HG03378 (cell line): ENCODE measurements at regions not wholly inside any gene's neighbourhood (a gene's known extent, or its start where the extent isn't known, plus 50 kb on each side); places are given as distances from the start of the nearest gene placed in this dataset.

ENCODE experiments used
- ATAC-seq: cut with Tn5 transposase; IDR thresholded peaks from one replicate; pipeline ENCODE4 v1.9.1; 2021; ENCODE audit warnings: mild to moderate bottlenecking, moderate library complexity; ENCODE audit not compliant: unreplicated experiment

DNA sequence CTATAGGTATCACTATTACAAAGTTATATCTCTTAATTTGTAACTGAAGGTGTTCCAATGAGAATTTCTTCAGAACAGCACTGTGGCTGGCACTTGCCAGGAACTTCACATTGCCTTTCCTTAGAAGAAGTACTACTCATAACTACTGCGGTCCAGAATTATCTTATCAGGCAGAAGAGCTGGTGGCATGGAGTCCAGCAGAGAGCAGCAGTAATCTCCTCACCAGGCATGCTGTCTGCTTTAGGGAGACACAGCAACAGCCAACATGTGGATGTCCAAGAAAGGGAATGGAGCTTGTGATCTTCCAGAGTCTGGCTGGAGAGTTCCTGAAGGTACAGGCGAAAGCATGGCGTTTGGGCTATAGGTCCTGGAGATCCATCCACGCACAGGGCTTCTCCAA, 919.7 kb upstream of the NR2F2 start:
- ATAC-seq, result no peak

DNA sequence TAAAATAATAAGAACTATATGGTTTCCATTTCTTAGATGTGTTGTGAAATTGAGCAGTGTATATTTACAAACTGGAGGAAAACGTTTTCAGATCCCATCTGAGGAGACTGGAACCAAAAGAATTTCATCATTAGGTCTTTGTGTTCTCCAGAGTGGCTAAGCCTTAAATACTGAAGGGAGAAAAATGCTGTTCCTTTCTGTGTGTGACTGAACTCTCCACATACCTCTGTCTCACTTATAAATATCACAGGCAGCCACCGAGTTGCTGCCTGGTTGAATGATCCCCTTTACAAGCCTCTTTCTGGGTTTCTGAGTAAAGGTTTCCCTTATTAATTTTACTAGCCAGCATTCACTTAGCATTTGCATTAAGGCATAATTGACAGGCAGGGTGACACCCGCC, 913.9 kb upstream of the NR2F2 start:
- ATAC-seq, result no peak

DNA sequence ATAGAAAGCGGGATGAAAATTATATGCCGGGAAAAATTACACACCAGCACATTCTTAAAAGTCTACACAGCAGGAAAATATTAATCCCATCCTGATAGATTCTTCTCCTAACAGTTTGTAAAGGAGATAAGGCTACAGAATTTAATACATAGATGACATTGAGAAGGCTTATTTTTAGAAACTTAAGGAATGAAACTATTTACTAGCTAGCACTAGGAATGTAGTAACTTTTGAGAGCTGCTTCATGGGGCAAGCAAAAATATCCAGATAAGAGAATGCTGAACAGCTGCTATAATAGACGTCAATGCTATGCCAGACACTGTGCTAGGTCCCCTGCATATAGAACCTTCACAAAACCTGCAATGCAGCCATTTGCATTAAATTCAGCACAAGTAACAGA, 912.7 kb upstream of the NR2F2 start:
- no peak for ATAC-seq

DNA sequence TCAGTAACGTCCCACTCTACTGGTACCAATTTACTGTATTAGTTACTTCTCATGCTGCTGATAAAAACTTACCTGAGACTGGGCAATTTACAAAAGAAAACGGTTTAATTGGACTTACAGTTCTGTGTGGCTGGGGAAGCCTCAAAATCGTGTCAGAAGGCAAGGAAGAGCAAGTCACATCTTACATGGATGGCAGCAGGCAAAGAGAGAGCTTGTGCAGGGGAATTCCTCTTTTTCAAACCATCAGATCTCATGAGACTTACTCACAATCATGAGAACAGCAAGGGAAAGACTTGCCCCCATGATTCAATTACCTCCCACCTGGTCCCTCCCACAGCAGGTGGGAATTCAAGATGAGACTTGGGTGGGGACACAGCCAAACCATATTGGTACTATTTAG, 908.2 kb upstream of the NR2F2 start:
- no peak for ATAC-seq

DNA sequence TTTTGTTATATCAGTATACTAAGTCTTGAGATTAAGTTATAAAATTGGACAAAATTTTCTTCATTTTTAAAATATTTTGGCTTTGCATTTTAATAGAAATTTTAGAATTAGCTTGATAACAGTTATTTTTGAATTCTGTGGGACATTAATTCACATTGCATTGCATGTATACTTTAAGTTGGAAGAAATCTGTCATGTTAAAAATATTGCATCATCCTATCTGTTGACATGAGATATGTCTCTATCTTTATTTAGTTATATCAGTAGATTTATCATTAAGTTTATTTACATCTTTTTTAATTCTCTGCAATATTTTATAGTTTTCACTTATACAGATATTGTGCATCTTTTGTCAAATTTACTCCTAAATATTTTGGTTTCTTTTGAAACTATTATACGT, 904.6 kb upstream of the NR2F2 start:
- ATAC-seq, result no peak

DNA sequence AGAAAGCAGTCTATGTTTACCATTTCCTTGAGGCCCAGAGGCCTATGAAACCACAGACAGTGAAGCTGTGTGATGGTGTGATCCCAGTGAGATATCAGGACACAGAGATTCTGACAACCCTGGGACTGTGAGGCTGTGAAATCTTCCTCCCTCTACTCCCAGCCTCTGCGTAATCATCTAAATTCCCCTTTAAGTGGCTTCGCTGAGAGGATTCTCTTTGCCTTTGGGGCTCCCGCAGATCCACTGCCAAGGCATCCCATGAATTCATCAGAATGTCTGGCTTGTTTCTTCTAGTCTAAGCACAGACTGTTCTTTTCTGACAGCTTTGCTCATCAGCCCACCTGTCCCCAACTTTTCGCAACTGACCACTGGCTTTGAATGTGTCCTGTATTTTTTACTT, 901.2 kb upstream of the NR2F2 start:
- no peak for ATAC-seq

DNA sequence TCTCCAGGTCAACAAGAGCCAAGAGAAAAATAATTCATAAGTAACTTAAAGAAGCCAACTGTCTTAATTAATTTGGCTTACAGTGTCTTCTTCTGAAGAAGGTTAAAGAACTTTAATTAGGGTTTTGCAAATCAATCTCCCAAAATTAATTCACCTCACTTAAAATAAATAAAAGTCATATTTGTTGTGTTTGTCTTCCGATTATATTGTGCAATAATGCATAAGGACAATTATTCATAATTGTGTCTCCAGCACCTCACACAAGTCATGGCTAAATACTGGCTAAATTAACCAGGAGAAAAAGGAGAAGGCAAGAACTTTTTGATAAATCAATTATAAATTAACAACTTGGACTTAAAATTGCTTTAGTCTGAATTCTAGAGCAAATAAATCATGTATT, 899.0 kb upstream of the NR2F2 start:
- no peak for ATAC-seq

DNA sequence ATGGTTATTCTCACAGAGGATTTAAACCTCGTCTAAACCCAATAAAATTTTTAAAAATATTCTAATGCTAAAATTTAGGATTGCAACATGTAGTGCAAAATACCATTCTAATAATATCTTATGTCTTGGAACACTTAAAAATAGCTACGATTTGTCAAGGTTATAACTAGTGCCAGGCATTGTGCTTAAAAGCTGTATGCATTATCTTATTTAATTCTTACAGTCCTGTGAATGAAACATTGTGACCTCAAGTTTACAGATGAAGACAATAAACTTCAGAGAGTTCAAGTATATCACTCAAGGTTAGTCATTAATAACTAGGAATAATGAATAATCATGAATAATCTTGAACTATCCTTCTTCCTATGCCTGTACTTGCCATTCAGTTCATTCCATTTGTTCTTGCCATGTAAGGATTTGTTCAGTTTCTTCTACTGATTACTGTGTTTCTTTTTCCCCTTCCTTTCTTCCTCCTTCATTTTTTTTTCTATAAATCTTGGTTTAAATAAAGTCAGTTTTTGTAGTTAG, 897.6 kb upstream of the NR2F2 start:
- ATAC-seq, result no peak

DNA sequence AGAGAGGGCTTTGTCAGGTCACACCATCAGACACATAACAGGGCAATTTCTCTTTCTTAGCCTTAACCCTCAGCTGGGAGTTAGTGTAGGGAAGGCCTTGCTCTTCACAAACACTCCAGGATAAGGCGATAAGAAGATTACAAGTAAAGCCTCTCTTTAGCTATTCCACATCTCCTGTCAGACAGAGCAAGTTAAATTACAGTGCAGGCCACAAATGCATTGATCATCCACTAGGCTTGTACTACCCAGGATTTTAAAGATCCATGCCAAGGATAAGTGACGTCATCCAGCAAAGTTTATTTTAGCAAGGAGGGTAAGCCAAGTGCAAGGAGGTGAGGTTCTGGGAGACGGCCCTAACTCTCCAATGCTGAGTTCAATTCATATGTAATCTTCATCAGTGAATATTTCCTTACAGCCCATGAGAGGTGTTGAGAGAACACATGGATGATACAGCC, 890.6 kb upstream of the NR2F2 start:
- ATAC-seq, result no peak

DNA sequence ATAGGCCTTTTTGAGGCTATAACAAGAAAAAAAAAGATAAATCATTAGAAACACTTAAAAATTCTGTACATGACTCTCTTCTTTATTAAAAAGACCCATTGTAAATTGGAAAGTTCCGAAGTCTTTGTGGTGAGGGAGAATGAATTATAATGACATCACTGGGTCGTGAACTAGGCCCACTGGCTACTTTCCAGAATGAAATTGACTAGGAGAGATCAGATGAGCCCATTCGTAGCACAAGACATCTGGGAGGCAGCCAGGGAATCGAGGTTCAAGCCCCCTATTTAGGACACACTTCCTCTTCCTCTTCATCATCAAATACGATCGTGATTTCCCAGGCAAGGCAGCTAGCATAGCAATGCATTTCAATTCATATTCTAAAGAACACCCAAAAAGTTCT, 889.8 kb upstream of the NR2F2 start:
- no peak for ATAC-seq

DNA sequence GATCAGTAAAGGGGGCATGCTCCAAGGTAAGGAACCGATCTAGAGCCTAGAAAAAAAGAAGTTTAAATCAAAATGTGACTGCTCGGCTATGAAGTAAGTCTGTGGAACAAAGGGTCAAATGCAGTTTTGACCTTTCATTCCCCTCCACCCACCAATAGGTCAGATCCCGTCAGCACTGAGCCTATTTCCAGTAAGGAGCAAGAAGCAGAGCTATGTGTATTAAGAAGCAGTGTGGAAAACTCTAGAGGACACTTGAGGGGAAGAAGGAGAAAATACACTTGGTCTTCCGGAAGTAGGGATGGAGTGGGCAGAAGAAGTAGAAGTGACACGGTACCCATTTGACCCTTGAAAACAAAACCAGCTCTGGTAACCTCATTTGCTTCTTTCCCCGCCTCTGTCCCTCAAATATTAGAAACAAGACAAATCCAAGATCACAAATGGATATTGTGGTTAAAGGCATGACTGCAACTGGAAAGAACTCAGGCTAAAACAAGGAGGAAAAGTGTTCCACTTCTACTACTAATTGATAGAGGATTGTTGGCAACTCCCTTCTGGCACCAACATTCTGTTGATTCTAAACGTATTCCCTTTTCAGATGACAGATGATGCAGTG, 888.3 kb upstream of the NR2F2 start:
- no peak for ATAC-seq

DNA sequence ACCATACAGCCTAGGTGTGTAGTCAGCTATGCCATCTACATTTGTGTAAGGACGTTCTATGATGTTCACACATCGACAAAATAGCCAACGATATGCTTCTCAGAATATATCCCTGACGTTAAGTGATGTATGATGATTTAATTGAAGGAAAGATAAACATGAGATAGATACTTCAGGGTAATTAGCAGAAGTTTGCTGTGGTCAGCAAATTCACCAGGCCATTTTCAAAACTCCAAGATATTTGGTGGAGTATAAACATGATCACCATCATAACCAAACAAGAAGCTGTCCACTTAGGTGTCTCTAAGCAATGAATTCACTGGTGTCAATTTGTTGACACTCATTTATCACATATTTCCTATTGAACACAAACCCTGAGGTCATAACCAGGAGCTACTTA, 885.6 kb upstream of the NR2F2 start:
- ATAC-seq, result no peak

DNA sequence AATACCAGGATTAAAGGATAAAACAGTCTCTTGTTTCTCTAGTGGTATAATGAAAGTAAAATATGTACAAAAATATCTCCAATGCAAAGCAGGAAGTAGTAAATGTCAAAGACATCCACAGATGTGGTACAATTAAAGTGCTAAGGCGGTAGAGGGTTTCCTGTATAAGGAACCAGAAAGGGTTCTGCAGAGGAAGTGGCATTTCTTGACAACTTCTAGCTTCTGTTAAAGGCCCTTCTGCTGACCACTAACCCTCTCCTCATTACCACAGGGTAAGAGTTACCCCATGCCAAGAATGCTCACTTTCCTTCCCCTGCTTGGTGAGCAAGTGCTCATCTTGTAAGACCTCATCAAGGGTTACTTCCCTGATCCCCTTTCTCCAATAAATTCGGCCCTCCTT, 883.6 kb upstream of the NR2F2 start:
- peak; percentile 75 for ATAC-seq

DNA sequence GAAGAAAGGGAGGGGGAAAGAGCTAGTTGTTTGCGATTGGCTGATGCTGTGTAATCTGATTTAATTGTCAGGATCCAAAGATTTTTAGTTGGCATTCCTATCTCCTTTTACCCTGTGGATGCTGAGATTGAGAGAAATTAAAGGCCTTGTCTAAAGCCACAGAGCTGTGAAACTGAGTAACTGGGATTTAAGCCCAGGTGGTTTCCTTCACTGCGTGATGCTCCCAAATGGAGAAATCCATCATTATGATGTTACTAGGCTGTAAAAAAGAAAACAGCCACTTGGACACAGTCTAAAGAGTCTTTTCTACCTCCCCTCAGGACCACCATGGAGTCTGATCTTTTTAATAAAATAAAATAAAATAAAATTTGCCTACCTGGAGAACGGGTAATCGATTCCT, 883.0 kb upstream of the NR2F2 start:
- no peak for ATAC-seq

DNA sequence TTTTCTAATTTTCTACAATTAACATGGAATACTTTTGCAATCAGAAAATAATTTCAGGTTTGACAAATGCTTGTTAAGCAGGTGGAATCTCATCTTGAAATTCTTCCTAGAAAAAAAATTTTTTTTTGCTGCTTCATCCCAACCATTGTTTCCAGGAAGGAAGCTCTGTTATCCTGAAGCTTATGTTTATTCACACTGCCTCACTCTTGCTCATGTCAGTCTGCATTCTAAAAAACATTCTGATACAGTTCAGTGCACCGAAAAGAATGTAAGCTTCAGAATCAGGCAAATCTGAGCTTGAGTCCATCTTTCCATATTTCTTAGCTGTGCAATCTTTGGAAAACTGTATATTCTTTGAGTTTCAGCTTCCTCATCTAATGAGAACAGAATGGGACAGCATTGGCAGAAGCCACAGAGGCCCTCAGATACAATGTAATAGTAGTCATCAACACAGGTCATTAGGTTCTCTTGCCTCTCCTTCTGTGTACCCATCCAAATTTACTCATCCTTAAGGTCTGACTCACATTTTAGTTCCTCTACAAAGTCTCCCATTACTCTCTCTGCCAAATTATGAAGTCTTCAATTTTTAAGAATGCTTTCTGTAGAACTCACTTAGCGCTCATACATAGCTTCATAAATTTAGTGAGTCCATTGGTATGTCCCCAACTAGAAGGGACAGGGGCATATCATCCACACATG, 881.8 kb upstream of the NR2F2 start:
- ATAC-seq, result no peak

DNA sequence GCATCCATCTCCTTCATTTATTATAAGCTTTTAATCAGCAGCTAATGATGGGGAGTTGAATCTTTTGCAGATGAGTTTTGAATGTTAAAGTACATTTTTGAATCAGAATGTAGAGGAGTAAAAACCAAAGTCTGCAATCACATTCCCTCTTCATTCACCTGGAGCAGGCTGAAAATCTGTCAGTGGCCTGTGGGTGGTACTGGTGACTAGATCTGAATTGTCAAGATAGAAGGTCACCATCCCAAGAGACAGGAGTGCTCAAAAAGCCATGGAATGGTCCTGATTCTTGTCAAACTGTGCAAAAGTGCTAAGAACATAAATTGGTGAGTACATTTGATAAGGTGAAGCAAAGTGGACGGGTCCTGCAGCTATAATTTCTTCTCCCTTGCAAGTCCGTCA, 881.3 kb upstream of the NR2F2 start:
- ATAC-seq, result no peak

DNA sequence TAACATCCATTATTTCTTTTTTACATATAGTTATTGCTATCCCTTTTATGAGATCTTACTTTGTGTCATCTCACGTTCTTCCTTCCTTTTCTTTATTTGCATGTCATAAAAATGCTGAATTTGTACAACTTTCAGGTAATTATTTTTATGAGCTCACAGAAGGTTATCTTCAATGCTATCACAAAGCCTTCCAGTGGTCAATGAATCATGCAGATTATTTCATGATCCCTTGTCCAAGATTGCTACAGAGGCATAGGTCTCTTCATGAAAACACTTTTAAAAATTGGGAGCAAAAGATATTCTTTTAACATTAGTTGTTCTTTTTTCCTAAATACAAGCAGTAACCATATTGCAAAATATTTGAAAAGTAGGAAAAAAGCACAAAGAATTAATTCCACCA, 880.1 kb upstream of the NR2F2 start:
- no peak for ATAC-seq

DNA sequence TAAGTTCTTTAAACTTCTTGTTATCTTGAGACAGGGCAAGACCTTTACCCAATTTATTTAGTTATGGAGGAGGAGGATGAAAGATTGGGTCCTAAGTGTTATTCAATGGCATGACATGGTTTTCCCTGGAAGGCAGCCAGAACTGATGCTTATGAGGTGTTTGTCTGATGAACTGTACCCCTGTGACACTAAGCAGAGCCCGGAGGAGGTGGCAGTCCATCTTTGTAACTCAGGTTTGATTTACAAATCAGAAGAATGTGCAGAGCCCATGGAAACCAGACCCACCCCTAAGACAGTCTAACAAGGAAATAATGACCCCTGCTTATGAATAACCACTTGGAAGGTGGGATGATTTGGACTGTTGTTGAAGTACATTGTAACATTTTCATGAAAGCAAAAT, 878.6 kb upstream of the NR2F2 start:
- no peak for ATAC-seq

DNA sequence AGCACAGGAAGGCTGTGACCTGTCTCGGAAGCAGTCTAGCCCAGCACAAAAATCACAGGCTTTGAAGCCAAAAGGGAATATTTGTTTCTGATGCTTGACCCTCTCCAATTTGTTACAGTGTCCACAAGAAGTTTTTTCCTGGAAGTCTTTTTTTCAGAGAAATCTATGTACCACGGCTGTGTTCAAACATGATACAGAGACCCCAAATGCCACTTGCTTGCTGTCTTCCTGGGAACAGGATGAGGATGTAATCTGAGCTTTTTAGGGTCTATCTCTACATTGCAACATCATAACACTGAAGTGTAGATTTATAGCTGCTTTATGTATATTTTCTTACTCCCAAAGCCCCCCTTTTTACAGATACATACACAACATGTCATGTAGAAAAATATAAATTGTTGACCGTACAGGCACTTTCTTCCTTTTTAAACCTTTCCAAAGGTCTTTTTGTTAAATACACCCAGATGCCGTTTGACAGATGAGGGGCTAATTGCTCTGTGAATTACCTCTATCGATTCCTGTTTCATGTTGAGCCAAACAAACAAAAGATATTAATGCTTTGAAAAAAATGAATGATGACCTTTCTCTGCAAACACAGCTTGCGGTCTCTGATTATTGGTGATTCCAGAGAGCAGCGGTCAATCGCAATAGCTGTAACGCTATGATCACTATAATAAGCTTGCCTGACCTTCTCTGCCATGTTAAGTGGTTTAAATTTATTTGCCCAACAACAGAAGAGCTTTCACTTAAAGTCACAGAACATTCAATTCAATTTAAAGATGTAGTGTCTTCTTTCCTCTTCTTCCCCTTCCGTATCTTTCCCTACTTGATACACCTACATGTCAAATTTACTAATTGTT, 875.9 kb upstream of the NR2F2 start:
- ATAC-seq, result no peak

DNA sequence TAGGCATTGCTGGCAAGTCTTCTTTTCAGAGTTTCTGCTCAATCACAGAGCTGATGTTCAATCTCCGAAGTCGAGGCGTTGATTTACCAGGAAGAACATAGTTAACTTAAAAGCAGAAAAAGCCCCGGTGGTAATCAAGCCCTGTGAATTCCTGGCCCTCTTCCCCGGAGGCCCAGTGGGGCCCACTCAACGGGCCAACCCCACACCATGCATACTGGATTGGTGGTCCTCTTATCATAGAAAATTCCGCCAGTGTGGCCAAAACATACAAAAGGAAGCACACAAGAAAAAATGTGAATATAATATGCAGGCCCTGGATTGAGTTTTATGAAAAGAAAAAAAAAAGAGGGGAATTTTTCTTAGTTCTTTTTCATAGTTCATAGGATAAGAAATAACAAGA, 873.0 kb upstream of the NR2F2 start:
- ATAC-seq, result no peak

DNA sequence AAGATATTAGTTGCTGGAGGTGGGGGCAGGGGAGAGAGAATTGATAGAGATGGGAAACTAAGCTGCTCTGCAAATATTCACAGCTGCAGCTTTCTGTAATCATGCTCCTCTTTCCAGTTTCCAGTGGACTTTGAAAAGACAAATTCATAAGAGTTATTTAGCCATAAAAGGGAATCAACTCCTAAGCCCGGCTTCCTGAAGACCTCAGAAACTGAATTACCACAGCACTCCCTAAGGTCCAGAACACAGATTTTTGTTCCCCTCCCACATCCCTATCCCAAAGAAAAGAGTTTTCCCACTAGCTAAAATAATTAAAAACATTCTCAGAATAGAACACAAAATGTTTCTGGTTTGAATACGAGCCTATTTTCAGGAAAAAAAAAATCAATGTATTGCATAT, 871.8 kb upstream of the NR2F2 start:
- no peak for ATAC-seq

DNA sequence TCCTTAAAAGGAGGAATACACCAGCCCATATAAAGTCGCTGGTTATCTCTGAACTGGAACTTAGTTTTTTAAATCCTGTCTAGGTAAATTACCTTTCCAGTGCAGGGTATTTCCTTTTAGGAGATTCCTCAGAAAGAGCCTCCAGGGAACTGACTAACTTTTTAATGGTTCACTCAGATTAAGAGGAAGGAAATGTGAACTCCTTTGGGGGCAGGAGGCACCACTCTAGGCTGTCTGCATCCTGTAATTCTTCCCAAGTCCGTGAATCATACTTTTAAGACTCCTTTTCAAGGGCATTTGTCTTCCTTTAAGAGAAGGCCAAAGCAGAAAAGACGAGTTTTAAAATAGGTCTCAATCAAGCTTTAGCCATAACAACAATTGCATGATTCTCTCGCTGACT, 871.2 kb upstream of the NR2F2 start:
- no peak for ATAC-seq
